Activated CD4-positive, CD25-positive, alpha-beta regulatory T cell (primary cell): ENCODE measurements at regions not wholly inside any gene's neighbourhood (a gene's known extent, or its start where the extent isn't known, plus 50 kb on each side); places are given as distances from the start of the nearest gene placed in this dataset.
"Not testable (repeated sequence)": the region's sequence is repeated elsewhere in the genome, so short reads cannot be mapped to it uniquely, and the experiment has no call there.

Experiments used
- DNase-seq, 4 experiments: peaks; one replicate each; lab custom pipeline; 2025; lab: John Stamatoyannopoulos, UW

DNA sequence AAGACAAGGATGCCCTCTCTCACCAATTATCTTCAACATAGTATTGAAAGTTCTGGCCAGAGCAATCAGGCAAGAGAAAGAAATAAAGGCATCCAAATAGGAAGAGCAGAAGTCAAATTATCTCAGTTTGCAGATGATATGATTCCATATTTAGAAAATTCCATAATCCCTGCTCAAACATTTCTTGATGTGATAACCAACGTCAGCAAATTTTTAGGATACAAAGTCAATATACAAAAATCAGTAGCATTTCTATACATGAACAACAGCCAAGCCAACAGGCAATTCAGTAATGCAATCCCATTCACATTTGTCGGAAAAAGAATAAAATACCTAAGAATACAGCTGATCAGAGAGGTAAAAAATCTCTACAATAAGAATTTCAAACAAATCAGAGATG, 969.7 kb upstream of the USP15 start:
- no peak for DNase-seq

- no peak for DNase-seq
Measured at GRCh38 chr12:61291647-61292046, 968.6 kb upstream of the USP15 start.

GRCh38 chr12:61294011-61294410, 966.2 kb upstream of the USP15 start:
- not testable (repeated sequence) for DNase-seq

- DNase-seq = no peak
Measured at GRCh38 chr12:61301817-61302216, 958.4 kb upstream of the USP15 start.

DNA sequence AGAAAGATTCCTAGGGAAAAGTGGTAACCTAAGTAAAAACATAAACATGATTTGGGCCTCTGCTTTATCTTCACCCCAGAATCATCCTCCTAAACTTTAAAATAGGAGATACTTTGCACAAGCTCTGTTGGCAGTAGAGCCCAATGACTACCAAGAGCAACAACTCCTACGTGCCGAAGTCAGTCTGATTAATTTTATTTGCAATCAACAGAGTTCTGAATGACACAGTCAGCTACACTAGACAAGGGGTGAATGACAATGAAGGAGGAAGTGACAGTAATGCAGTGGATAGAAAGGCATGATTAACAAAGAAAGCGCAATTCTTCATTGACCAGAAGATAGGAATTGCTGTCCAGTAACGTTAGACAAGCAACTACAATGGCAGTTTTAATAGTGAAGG, 957.9 kb upstream of the USP15 start:
- no peak for DNase-seq

DNA sequence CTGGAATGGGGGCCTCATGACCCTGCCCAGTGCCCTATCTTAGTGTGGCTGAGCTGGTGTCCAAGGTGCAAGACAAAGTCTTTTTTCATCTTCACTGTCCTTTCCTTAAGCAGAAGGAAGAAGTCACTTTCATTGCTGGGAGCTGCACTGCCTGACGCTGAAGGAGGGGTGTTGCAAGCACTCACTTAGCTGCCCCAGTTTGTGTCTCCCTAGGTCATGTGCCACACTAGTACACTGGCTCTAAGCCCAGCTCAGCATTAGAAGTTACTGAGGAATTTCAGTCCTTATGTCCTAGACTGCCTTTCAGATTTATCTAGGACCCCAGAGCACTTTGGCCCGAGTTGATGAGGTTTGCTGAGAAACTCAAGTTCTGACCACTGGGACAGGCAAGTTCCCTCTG, 952.0 kb upstream of the USP15 start:
- no peak for DNase-seq

- DNase-seq = no peak
Measured at GRCh38 chr12:61311413-61311812, 948.8 kb upstream of the USP15 start.

DNA sequence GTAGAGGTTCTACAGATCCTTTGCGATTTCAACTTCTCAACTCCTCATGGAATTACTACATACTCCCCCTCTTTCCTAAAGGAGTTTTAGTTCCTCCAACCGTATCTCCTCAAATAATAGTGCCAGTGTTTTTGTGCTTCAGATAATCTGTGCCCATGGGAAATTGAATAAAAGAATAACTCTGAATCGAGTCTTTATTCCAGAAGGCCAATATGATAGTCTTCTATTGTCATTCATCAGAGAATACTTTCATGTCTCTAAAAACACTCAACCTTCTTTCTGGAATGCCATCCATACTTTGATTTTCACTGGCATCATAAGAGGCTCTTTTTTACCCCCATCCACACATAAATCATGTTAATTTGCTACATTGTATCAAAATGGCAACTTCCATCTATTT, 911.3 kb upstream of the USP15 start:
- no peak for DNase-seq

- no peak for DNase-seq
Measured at GRCh38 chr12:61355105-61355504, 905.1 kb upstream of the USP15 start.

DNA sequence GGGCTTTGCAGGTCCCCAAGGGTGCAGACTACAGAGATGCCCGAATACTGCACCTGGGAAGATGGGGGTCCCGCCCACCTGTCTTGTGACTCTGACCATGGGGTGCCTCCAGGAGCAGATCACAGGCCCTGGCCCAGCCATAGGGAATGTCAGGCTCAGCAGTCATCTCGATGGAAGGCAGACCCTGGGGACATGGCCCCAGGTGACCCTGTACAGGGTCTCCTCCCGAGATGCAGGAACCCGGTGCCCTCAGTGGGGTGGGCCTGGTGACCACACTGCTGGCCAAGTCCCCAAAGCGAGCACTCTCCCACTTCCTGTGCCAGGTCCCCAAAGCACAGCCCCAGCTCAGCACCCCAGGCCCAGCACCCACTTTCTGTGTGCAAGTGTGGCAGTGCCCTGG, 903.7 kb upstream of the USP15 start:
- no peak for DNase-seq

- DNase-seq = no peak
Measured at GRCh38 chr12:61357496-61357895, 902.7 kb upstream of the USP15 start.

DNA sequence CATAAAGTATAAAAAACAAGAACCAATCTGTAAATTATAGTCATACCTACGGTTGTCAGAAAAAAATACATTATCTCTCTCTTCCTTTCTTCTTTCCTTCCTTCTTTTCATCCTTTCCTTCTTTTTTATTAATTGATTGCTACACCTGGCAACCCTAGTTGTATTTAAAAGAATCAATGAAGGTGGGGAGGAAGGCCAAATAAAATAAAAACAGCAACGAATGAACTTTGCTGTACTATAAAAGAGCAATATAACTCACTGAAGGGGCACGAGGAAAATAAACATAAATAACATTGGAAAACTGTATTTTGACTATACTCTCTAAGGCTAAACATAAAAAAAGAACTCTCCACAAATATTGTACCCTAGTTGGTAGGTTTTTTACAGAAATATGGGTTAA, 898.2 kb upstream of the USP15 start:
- DNase-seq = no peak

DNA sequence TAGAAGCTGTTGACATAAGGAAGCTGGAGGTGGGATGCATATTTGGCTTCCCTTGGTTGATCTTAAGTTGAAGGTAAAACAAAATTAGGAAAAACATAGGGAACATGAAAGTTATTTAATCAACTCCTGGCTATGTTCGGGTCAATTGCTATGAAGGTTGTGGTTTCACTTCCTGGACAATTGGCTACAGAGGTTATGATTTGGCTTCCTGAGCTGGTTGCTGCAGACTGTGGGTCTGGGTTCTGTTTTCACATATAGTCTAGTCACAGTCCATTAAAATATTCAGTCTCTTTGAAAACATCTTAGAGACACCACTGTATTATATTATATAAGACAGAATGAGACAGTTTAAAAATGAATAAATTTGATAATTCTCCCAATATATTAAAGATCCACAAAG, 895.2 kb upstream of the USP15 start:
- no peak for DNase-seq

DNA sequence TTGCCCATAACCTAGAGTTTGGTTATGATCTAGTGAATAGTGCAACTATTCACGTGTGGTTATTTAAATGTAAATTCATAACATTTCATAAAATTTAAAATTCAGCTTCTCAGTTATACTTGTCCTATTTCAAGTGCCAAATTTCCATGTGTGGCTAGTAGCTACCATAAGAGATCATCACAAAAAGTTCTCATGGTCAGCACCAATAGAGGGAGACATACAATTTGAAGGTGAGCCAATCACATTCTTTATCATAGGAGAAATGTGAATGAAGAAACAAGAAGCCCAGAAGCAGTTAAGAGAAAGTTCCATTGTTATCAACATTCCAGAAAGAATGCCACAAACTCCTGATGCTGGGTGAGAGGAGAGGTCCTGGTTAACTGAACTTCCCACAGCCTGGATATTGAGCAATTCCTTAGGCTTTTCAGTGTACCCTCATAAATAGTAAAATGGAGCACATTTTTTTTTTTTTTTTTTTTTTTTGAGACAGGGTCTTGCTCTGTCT, 892.9 kb upstream of the USP15 start:
- DNase-seq = no peak

- DNase-seq = no peak
Measured at GRCh38 chr12:61369241-61369910, 890.8 kb upstream of the USP15 start.

- DNase-seq = no peak
Measured at GRCh38 chr12:61384511-61384910, 875.7 kb upstream of the USP15 start.

- DNase-seq = no peak
Measured at GRCh38 chr12:61385771-61386170, 874.4 kb upstream of the USP15 start.

GRCh38 chr12:61397668-61398067, 862.5 kb upstream of the USP15 start:
- no peak for DNase-seq

DNA sequence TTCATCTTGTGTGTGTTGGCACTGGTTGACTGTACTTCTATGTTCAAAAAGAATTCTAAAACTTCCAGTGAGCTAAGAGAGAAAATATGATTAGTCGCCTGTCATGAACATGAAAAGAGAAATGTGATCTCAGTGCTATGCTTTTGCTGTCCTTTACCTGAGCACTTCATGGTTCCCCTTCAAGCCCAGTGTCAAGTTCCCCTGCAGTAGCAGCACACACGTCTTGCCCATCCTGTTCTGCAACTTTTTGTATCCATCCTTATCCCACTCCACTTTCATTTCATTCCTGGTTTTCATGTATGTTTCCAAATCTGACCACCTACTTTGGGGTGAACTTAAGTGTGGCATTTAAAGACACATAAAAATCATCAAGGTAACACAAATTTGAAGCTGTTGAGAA, 848.0 kb upstream of the USP15 start:
- no peak for DNase-seq

DNA sequence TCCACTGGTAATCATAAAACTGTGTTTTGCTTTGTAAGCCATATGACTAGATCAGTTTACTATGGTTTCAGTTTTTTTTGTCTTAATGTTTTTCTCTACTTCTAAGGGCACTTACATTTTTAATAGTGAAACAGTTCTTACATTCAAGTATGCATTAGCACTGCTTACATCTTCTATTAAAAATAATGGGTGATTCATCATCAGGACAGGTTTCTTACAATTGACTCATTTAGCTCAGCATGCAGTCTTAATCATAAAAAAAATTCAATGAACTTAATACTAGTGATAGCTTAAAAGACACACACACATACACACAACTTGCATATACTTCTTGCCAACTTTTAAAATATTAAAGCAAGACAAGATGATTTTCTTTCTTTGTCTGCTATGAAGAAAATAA, 845.7 kb upstream of the USP15 start:
- no peak for DNase-seq

DNA sequence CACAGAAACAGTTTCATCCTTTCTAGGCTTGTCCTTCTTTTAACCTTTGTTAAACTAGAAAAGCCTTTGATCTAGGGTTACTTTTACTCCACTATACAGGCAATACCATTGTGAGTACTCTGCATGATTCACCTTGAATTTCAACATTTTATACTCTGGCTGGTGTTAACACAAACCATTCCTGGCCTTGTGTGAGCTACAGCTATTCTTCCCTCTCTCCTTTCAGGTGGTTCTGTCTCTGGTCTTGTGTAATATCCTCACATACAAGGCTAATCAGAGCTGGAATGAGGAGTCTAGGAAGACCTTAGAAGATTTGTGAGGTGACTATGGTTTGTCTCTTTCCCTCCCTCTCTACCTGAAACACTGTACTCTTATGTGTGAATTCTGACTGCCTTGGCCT, 837.4 kb upstream of the USP15 start:
- no peak for DNase-seq

GRCh38 chr12:61452076-61452475, 808.1 kb upstream of the USP15 start:
- no peak for DNase-seq

DNA sequence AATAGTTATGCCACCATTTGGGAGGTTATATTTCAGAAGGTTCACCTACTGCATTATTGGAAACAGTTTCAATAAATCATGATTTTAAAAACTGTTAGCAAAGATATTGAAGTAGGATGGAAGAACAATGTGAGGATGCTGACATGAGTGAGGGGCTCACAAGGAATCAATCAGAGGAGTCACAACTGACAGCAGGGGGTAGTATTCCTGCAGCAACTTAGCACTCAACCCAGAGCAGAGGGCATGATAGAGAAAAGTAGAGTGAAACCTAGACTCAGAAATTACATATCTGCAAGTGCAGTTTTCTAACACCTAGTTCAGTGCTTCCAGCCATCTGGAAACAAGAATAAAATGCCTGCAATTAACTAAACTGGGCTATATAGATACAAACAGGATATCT, 772.5 kb upstream of the USP15 start:
- DNase-seq = no peak
